SK-N-SH (cell line): ENCODE measurements at regions not wholly inside any gene's neighbourhood (a gene's known extent, or its start where the extent isn't known, plus 50 kb on each side); places are given as distances from the start of the nearest gene placed in this dataset.

Source experiments
- EP300 ChIP-seq, 2 experiments: IDR thresholded peaks; 2 replicates each; pipeline versions ENCODE4 v1.4.0 to v1.6.1; 2012; ENCODE audit warnings: borderline replicate concordance in 1 of 2, low read depth in 1 of 2, low read length in 1 of 2
- FOXM1 ChIP-seq: IDR thresholded peaks from 2 replicates; pipeline ENCODE4 v1.4.0; 2012; ENCODE audit warnings: low read depth, mild to moderate bottlenecking
- GABPA ChIP-seq: IDR thresholded peaks from 2 replicates; pipeline ENCODE4 v1.4.0; 2012; ENCODE audit warnings: low read depth, mild to moderate bottlenecking
- NFIC ChIP-seq: IDR thresholded peaks from 2 replicates; pipeline ENCODE4 v1.4.0; 2012; ENCODE audit warnings: borderline replicate concordance
- RAD21 ChIP-seq: IDR thresholded peaks from 2 replicates; pipeline ENCODE4 v1.6.1; 2012; ENCODE audit warnings: mild to moderate bottlenecking, low read length
- RFX5 ChIP-seq: IDR thresholded peaks from 2 replicates; pipeline ENCODE4 v1.6.1; 2012; ENCODE audit warnings: mild to moderate bottlenecking, improper control_type of control experiment, low read length
- YY1 ChIP-seq: IDR thresholded peaks from 2 replicates; pipeline ENCODE4 v1.4.0; 2012; ENCODE audit warnings: low read depth, mild to moderate bottlenecking
- TF ChIP-seq, protein P1 (sequence below): fragments of 200-600 bp; sonication (generic); IDR thresholded peaks from 2 replicates; pipeline ENCODE4 v1.6.1; 2017; ENCODE audit warnings: antibody characterized with exemption, mild to moderate bottlenecking, moderate library complexity
- TF ChIP-seq, protein P2 (sequence below): IDR thresholded peaks from 2 replicates; pipeline ENCODE4 v1.4.0; 2012; ENCODE audit warnings: low read depth
- TF ChIP-seq, protein P3 (sequence below): IDR thresholded peaks from 2 replicates; pipeline ENCODE4; 2012

DNA sequence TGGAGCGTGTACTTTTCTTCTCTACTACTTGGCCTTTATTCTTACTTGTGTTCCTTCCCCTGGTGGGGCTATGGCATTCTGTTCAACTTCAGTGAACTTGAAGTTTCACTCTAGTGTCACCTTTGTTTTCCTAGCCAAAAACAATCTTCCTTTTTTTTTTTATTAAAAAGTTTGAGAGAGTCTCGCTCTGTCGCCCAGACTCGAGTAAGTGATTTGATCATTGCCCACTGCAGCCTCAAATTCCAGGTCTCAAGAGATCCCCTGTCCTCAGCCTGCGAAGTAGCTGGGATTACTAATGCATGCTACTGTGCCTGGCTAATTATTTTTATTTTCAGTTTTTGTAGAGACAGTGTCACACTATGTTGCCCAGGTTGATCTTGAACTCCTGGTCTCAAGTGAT, 124.8 kb downstream of the SST start:
- no peak for TF ChIP-seq GABPA
- no peak for TF ChIP-seq YY1
- no peak for TF ChIP-seq RAD21
- TF ChIP-seq, protein P1, sequence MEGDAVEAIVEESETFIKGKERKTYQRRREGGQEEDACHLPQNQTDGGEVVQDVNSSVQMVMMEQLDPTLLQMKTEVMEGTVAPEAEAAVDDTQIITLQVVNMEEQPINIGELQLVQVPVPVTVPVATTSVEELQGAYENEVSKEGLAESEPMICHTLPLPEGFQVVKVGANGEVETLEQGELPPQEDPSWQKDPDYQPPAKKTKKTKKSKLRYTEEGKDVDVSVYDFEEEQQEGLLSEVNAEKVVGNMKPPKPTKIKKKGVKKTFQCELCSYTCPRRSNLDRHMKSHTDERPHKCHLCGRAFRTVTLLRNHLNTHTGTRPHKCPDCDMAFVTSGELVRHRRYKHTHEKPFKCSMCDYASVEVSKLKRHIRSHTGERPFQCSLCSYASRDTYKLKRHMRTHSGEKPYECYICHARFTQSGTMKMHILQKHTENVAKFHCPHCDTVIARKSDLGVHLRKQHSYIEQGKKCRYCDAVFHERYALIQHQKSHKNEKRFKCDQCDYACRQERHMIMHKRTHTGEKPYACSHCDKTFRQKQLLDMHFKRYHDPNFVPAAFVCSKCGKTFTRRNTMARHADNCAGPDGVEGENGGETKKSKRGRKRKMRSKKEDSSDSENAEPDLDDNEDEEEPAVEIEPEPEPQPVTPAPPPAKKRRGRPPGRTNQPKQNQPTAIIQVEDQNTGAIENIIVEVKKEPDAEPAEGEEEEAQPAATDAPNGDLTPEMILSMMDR = no peak
- TF ChIP-seq RFX5 = no peak
- TF ChIP-seq, protein P2, sequence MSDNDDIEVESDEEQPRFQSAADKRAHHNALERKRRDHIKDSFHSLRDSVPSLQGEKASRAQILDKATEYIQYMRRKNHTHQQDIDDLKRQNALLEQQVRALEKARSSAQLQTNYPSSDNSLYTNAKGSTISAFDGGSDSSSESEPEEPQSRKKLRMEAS = no peak
- TF ChIP-seq, protein P3, sequence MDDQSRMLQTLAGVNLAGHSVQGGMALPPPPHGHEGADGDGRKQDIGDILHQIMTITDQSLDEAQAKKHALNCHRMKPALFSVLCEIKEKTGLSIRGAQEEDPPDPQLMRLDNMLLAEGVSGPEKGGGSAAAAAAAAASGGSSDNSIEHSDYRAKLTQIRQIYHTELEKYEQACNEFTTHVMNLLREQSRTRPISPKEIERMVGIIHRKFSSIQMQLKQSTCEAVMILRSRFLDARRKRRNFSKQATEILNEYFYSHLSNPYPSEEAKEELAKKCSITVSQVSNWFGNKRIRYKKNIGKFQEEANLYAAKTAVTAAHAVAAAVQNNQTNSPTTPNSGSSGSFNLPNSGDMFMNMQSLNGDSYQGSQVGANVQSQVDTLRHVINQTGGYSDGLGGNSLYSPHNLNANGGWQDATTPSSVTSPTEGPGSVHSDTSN = no peak
- no peak for TF ChIP-seq EP300 (IDR thresholded peaks at IDR 0.05; ENCODE audit: borderline replicate concordance in 1 of 2, low read depth in 1 of 2, low read length in 1 of 2)
- TF ChIP-seq NFIC = no peak
- TF ChIP-seq FOXM1 = no peak
